GM19023 (cell line): ENCODE measurements at regions not wholly inside any gene's neighbourhood (a gene's known extent, or its start where the extent isn't known, plus 50 kb on each side); places are given as distances from the start of the nearest gene placed in this dataset.
"Not testable (repeated sequence)": the region's sequence is repeated elsewhere in the genome, so short reads cannot be mapped to it uniquely, and the experiment has no call there.

Experiments
- ATAC-seq: cut with Tn5 transposase; IDR thresholded peaks from one replicate; pipeline ENCODE4 v1.9.1; 2021; ENCODE audit warnings: mild to moderate bottlenecking, moderate library complexity; ENCODE audit not compliant: unreplicated experiment

DNA sequence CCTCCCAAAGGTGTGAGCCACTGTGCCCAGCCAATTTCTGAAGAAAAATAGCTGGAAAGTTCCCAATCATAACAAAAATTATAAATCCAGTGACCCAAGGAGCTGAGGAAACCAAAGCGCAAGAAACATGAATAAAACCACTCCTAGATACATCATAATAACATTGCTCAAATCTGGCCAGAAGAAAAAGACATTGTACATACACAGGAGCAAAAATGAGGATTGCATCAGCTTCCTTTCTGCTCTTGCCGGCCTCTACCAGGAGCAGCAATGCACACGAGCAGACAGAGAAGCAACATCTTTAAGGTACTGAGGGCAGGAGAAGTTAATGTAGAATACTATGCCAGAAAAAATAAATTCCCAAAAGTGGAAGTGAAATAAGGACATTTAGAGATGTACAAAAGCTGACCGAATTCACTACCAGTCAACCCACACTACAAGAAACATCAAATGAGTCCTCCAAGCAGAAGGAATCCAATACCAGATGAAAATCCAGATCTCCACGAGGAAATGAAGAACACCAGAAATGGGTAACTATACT is 127.0 kb upstream of the NBPF11 start:
- ATAC-seq = not testable (repeated sequence)

DNA sequence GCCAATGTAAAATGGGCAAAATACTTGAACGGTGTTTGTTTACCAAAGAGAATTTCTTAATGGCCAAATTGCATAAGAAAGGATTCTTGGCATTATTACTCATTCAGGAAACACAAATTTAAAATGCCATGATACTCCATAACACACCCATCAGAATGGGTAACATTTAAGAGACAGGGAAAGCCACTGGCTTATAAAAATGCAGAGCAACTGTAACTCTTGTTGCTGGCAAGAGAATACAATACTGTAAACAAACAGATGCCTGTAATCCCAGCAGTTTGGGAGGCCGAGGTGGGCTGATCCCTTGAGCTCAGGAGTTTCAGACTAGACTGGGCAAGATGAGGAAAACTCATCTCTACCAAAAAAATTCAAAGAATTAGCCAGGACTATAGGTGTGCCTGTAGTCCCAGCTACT is 125.8 kb upstream of the NBPF11 start:
- not testable (repeated sequence) for ATAC-seq

DNA sequence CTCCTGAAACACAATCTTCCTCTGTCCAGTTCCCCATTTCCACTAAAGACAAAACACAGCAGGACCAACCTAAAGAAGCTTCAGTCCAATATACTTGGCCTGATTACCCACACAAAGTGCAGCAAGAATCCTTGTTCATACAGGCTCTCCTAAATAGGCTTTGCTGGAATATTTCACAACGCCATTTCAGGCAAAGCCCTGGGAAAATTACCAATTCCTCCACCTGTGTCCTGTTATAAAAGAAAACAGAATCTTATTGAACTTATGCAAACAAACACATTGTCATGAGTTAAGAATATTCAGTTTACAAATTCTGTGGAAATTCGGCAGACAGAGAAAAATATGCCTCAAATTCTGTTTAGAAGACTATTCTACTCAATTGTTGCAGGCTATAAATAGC is 115.0 kb upstream of the NBPF11 start:
- ATAC-seq = not testable (repeated sequence)

DNA sequence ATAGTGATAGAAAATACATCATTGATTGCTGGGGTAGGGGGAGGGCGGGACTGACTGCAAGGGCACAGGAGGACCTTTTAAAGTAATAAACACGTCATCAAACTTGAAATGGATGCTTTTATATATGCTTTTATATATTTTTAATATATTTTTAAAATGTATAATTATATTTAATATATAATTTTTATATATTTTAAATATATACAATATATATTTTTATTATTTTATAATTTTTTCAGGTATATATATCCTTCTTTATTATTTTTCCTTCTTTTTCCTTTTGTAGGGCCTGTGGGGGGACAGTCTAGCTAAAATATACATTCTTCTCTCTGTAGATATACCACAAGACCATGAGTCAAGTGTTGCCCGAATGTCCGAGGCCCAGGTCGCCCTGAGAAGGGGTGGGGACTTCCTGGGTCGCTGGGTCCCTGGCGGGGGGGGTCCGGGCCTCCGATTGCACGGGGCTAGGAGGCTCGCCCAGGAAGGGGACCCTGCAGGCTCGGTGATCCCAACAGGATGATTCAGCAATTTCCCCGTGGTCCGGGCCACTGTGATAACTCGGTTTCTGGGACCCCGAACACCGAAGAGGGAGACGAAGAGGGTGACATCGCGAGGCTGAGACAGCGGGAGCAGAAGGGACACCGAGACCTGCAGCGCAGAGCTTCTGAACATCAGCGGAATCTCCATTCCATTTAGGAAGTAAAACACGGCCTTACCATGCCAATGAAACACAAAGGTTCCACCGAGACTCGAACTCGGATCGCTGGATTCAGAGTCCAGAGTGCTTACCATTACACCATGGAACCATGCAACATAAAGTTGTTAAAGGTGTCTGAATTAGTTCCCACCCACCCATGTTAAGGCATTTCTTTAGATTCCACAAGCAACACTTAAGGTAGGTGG is 112.5 kb upstream of the NBPF11 start:
- no peak for ATAC-seq

DNA sequence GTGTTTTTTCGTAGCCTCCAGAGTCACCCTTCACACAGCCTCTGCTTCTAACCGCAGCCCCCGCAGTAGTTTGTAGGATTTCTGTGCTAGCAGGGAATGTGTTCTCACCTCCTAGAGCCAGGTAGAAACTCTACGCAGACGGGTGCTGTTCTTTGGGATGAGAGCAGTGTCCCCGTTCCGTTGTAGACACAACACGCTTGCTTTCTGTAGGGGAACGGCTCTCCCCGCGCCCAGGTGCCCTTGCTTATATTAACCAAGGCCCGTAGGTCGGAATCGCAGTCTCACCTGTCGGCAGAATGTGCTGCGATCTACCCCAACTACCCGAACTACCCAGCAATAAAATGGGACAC is 111.8 kb upstream of the NBPF11 start:
- ATAC-seq = no peak

DNA sequence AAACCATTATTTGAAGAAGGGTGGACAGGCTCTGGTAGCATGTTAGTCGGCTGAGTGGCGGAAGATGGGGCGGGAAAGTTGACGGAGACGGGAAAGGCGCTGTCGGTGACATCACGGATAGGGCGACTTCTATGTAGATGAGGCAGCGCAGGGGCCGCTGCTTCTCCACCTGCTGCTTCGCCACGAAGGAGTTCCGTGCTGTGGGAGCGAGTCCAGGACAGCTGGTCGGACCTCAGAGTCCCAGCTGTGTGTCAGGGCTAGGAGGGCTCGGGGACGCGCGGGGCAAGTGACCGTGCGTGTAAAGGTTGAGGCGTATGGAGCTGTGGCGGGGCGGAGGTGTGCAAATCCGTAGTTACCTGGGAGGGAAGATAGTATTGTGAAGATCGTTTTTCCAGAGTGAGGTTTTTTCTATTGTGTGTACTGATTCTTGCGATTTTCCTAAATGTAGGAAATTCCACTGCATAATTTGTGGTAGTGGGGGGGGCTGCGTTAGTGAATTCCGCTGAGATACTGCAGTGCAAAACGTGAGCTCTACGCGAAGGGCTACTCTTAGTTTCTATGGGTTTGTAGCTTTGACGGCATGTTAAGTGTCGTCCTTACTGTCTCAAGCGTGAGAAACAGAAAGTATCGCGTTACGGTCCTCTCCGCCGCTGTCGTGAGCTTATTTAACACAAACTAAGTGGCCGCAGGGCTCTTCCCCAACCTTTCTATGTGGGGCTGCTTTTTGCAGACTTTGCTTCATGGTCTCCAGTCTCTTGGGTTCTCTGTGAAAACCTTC is 111.2 kb upstream of the NBPF11 start:
- ATAC-seq = peak; percentile 59

- not testable (repeated sequence) for ATAC-seq
These were observed 109.6 kb upstream of the NBPF11 start for GRCh38 chr1:148261684-148262083.

DNA sequence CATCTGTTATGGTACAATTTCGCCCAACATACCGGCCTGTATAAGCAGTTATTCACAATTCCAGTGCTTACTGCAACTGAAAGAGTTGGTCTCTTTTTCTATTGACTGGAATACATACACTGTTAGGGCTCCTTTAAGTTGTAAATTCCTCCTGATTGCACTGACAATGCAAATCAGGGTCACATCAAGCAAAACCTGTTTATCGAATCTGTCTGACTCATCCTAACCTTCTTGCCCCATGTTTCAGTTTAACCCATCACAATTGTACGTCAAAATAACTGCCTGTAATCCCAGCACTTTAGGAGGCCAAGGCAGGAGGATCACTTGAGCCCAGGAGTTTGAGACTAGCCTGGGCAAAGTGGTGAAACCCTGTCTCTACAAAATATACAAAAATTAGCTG is 105.8 kb upstream of the NBPF11 start:
- ATAC-seq = not testable (repeated sequence)

DNA sequence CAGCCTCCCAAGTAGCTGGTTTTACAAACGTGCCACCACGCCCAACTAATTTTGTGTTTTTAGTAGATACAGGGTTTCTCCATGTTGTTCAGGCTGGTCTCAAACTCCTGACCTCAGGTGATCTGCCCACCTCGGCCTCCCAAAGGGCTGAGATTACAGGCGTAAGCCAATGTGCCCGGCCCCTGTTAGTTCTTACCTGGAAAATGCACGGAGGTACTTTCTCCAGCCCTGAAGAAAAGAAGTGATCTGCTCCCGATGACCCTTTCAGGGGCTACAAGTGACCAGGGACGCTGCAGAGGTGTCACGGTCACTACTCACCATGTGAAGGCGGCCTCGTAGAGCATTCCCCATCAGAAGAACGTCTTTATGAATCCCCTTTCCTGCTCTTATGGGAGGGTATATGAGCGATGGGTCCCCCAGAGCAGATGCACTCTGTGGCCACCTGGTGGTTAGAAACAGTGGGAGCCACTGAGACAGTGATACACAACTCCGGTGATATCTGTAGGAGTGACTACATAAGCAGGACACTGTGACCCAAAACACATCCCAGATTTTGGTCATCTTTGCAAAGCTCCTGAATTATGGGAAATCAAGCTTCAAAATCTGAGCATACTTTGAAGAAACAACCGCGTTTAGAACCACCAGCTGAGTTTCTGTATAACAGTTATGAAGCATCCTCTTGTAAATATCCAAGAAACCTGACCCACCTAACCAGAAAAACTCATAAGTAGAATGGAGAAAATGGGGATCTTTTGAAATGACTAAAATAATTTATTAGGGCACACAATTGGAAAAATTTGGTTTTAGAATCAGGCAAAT is 102.7 kb upstream of the NBPF11 start:
- not testable (repeated sequence) for ATAC-seq

DNA sequence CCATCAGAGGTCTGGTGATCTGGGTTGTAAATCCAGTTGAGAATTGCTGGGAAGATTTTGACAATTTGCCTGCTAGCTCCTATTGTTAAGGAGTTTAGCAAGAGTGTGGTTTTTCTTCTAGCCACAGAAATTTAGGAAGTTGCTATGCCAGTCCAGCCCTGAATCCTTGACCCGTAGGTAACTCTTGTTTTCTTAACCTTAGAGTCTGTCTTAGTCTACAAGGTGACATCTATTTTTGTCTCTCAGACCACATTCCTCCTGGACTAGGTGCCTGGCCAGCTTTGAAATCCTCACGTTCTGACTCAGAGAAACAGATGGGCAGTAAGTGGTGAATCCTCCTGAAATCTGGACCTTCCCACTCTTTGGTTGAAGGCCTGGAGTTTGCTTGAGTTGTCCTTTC is 101.7 kb upstream of the NBPF11 start:
- not testable (repeated sequence) for ATAC-seq

- ATAC-seq = not testable (repeated sequence)
These were observed 96.7 kb upstream of the NBPF11 start for GRCh38 chr1:148248798-148249197.

- not testable (repeated sequence) for ATAC-seq
These were observed 94.3 kb upstream of the NBPF11 start for GRCh38 chr1:148246258-148246861.

- ATAC-seq = not testable (repeated sequence)
These were observed 93.8 kb upstream of the NBPF11 start for GRCh38 chr1:148245843-148246242.

- not testable (repeated sequence) for ATAC-seq
These were observed 93.4 kb upstream of the NBPF11 start for GRCh38 chr1:148245443-148245842.

DNA sequence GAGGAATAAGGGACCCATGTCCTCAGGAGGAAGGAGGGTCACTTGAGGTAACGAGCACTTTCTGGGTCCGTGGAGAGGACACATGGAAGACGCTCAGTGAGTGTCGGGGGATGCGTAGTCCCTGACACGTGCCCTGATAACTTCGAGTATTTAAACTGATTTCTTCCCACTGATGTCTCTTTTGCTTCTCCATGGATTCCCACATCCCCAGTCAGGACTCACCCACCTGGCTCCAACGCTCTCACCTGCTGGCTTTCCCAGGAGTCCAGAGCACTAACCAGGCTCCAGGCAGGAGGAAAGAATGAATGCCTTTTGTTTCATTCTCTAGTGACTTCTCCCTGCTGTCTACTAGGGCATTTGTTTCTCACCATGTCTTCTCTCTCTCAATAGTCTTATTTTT is 81.2 kb upstream of the NBPF11 start:
- ATAC-seq = not testable (repeated sequence)

GRCh38 chr1:148228846-148229245 is 76.8 kb upstream of the NBPF11 start:
- not testable (repeated sequence) for ATAC-seq

DNA sequence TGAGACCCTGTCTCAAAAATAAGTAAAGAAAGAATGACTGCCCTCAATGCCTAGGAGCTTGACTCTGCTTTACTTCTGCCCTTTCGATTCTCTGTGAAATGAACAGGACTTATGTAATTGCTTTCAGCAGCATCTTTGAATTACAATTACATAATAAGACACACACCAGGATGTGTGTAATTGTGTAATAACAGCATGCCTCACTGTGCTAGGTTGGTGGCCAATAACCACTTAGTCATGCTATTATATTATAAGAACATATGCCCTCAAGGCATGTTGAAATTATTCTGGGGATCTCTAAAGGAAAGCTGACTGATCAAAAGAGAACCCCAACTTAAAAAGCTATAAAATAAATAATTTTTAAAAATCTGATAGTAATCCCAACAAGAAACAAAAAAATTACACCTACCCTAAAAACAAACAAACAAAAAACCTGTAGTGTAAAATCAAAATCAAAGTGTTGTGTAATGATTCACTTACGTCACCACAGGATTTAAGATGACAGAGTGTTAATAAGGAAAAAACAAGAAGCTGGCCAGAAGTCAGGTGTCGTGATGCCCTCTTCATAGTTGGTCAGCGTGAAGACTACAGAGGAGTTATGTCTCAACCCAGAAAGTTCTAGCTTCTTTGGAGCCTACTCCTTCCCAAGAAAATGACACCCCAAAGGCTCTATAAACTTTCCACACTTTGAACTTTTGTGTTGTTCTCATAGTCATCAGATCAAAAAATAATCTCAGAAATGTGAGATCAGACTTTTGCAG is 70.5 kb upstream of the NBPF11 start:
- not testable (repeated sequence) for ATAC-seq

GRCh38 chr1:148221593-148221992 is 69.5 kb upstream of the NBPF11 start:
- ATAC-seq = not testable (repeated sequence)

DNA sequence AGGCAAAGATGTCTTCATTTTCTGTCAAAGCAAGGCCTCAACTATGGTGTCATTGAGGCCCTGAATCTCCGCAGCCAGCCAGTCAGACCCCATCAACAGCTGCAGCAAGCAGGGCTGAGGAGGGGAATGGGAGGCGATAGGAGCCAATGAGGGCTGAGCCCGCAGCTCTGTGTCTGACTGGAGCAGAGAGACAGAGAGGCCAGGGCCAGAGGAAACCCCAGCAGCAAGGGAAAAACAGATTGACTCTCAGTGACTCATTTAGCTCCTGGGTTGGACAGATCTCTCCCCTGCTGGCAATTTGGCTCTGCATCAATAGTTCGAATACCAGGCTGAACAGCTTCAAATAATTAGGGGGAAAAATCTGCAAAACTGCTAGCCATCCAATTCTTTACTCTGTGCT is 67.1 kb upstream of the NBPF11 start:
- ATAC-seq = not testable (repeated sequence)

- not testable (repeated sequence) for ATAC-seq
These were observed 59.1 kb upstream of the NBPF11 start for GRCh38 chr1:148211191-148211590.
